Loucy (cell line): ENCODE measurements at regions not wholly inside any gene's neighbourhood (a gene's known extent, or its start where the extent isn't known, plus 50 kb on each side); places are given as distances from the start of the nearest gene placed in this dataset.

Source experiments
- H2AFZ ChIP-seq: fragments of 200-600 bp; sonication (generic); 2 replicates; pipeline ENCODE4 v1.6.0; 2016; ENCODE audit warnings: antibody characterized with exemption, mild to moderate bottlenecking, low read length, moderate library complexity
- H3F3A ChIP-seq: fragments of 200-600 bp; 2 replicates; pipeline ENCODE4 v1.6.0; 2016; ENCODE audit warnings: antibody characterized with exemption, low read depth, mild to moderate bottlenecking
- H3K27me3 ChIP-seq: fragments of 200-600 bp; sonication (generic); 2 replicates; pipeline ENCODE4 v1.6.1; 2014; ENCODE audit warnings: low read length, mild to moderate bottlenecking; ENCODE audit not compliant: insufficient read depth, poor library complexity, severe bottlenecking
- H3K36me3 ChIP-seq: fragments of 200-600 bp; sonication (generic); 2 replicates; pipeline ENCODE4 v1.6.1; 2016; ENCODE audit warnings: low read length; ENCODE audit not compliant: insufficient read depth
- H3K4me1 ChIP-seq: fragments of 200-600 bp; sonication (generic); 2 replicates; pipeline ENCODE4 v1.5.1; 2014; ENCODE audit warnings: low read length, mild to moderate bottlenecking; ENCODE audit not compliant: insufficient read depth, poor library complexity, severe bottlenecking
- H3K4me2 ChIP-seq: fragments of 200-600 bp; sonication (generic); 2 replicates; pipeline ENCODE4 v1.6.0; 2014; ENCODE audit warnings: antibody characterized with exemption, low read length, low read depth, mild to moderate bottlenecking; ENCODE audit not compliant: poor library complexity, severe bottlenecking
- H3K4me3 ChIP-seq: fragments of 200-600 bp; sonication (generic); 2 replicates; pipeline ENCODE4 v1.5.1; 2014; ENCODE audit warnings: low read length, mild to moderate bottlenecking, mixed read lengths; ENCODE audit not compliant: poor library complexity, severe bottlenecking
- H3K79me2 ChIP-seq: fragments of 200-600 bp; sonication (generic); 2 replicates; pipeline ENCODE4 v1.6.1; 2014; ENCODE audit warnings: low read length; ENCODE audit not compliant: insufficient read depth
- H3K9ac ChIP-seq: fragments of 200-600 bp; sonication (generic); 2 replicates; pipeline ENCODE4 v1.6.0; 2014; ENCODE audit warnings: mild to moderate bottlenecking, low read depth, low read length, moderate library complexity; ENCODE audit not compliant: poor library complexity, severe bottlenecking
- H3K9me2 ChIP-seq: fragments of 200-600 bp; sonication (generic); replicated peaks from 2 replicates; pipeline ENCODE4 v1.6.1; 2016; ENCODE audit warnings: low read depth, low read length, mixed read lengths
- H3K9me3 ChIP-seq: fragments of 200-600 bp; sonication (generic); 2 replicates; pipeline ENCODE4 v1.6.1; 2014; ENCODE audit warnings: mild to moderate bottlenecking, antibody characterized with exemption, low read length, low read depth; ENCODE audit not compliant: insufficient read depth
- H4K20me1 ChIP-seq: fragments of 200-600 bp; sonication (generic); 2 replicates; pipeline ENCODE4 v1.6.0; 2014; ENCODE audit warnings: antibody characterized with exemption, low read length, mild to moderate bottlenecking; ENCODE audit not compliant: insufficient read depth, poor library complexity, severe bottlenecking
- EZH2phosphoT487 ChIP-seq: fragments of 200-600 bp; IDR thresholded peaks from 2 replicates; pipeline ENCODE4 v1.6.1; 2018; ENCODE audit warnings: antibody characterized with exemption, mild to moderate bottlenecking, moderate library complexity, borderline replicate concordance
- TF ChIP-seq, protein P1 (sequence below): fragments of 200-600 bp; sonication (generic); conservative IDR thresholded peaks from 2 replicates; pipeline ENCODE4 v1.5.1; 2014; ENCODE audit warnings: mild to moderate bottlenecking, antibody characterized with exemption, low read length

DNA sequence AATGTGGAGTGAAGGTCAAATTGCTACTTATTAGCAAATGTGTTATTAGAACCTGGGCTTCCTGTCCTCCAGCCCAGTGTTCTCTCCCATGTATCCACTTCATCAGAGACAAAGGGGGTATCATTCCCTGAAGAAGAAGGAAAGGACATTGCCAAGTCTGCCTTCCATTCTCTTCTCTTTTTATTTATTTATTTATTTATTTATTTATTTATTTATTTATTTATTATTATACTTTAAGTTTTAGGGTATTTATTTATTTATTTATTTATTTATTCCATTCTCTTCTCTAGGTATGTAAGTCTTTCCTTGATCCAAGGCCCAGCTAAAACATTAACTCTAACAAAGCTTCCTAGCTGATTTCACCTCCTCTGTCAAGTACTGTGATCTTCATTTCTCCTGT lies 277.8 kb upstream of the DNAJC19 start:
- H3K27me3 ChIP-seq = no peaks in the 10 kb centered on the region
- H3K4me3 ChIP-seq = no peak overlapping the region
- H3K9ac ChIP-seq = no peak overlapping the region
- H3K9me3 ChIP-seq = no peaks in the 10 kb centered on the region
- TF ChIP-seq EZH2phosphoT487 = no peak
- TF ChIP-seq, protein P1, sequence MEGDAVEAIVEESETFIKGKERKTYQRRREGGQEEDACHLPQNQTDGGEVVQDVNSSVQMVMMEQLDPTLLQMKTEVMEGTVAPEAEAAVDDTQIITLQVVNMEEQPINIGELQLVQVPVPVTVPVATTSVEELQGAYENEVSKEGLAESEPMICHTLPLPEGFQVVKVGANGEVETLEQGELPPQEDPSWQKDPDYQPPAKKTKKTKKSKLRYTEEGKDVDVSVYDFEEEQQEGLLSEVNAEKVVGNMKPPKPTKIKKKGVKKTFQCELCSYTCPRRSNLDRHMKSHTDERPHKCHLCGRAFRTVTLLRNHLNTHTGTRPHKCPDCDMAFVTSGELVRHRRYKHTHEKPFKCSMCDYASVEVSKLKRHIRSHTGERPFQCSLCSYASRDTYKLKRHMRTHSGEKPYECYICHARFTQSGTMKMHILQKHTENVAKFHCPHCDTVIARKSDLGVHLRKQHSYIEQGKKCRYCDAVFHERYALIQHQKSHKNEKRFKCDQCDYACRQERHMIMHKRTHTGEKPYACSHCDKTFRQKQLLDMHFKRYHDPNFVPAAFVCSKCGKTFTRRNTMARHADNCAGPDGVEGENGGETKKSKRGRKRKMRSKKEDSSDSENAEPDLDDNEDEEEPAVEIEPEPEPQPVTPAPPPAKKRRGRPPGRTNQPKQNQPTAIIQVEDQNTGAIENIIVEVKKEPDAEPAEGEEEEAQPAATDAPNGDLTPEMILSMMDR = no peak
- H3F3A ChIP-seq = no peaks in the 10 kb centered on the region
- no peaks in the 10 kb centered on the region for H3K4me1 ChIP-seq
- H3K36me3 ChIP-seq = no peaks in the 10 kb centered on the region
- H3K4me2 ChIP-seq = no peak overlapping the region
- H4K20me1 ChIP-seq = no peaks in the 10 kb centered on the region
- H2AFZ ChIP-seq = no peak overlapping the region; the same call in 1 of the 2 replicates
- no peaks in the 10 kb centered on the region for H3K9me2 ChIP-seq
- H3K79me2 ChIP-seq = no peaks in the 10 kb centered on the region

DNA sequence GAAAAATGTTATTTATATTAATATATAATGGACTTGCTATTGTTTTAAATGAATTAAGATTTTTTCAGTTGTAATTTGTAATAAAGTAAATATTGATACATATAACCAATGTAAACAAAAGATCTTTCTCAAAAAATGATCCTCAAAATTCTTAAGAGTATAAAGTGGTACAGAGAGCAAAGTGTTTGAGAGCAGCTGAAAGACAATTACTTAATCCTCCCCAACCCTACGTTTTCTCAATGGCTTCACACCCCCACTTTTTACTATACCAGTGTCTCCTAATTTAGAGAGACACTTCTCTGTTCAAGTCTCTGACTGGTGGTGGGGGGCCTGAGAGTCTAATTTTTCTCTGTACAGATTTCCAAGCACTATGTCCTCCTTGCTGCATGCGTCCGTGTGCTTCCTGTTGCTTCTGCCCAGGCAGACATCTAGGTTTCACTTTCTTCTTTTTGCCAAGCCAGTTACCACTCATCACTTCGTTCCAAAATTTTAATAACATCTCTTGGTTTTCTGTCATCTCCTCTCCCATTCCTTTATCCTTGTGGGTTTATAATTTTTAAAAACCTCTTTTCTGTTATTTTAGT lies 276.3 kb upstream of the DNAJC19 start:
- TF ChIP-seq, protein P1 = no peak
- TF ChIP-seq EZH2phosphoT487 = no peak
- H3K4me3 ChIP-seq = peak overlapping the region; percentile 83
- H4K20me1 ChIP-seq = no peaks in the 10 kb centered on the region
- H2AFZ ChIP-seq = peak overlapping the region; percentile 99
- no peaks in the 10 kb centered on the region for H3K27me3 ChIP-seq
- H3K9me2 ChIP-seq = no peaks in the 10 kb centered on the region
- H3F3A ChIP-seq = no peaks in the 10 kb centered on the region
- H3K9ac ChIP-seq = peak overlapping the region; percentile 70
- no peaks in the 10 kb centered on the region for H3K79me2 ChIP-seq
- peak overlapping the region; percentile 92 for H3K4me2 ChIP-seq
- no peaks in the 10 kb centered on the region for H3K4me1 ChIP-seq
- H3K9me3 ChIP-seq = no peaks in the 10 kb centered on the region
- H3K36me3 ChIP-seq = no peaks in the 10 kb centered on the region

DNA sequence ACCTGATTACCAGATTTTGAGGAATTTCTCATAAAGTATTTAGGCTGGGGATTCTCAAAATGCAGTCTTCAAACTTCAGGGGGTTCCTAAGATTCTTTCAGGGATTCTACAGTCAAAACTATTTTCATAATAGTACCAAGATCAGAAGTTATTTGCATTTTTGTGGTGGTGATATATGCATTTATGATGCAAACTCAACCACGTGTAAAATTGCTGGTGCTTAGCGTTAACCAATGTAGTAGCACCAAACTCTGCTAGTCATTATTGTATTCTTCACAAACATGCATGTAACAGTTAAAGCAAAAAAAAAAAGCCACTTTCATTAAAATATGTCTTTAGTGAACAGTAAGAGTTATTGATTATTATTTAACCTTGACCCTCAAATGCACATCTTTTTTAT lies 274.9 kb upstream of the DNAJC19 start:
- H3K4me2 ChIP-seq = no peak overlapping the region
- no peaks in the 10 kb centered on the region for H4K20me1 ChIP-seq
- no peaks in the 10 kb centered on the region for H3K4me1 ChIP-seq
- TF ChIP-seq, protein P1 = no peak
- no peak overlapping the region for H3K9ac ChIP-seq
- no peaks in the 10 kb centered on the region for H3K9me3 ChIP-seq
- no peaks in the 10 kb centered on the region for H3K36me3 ChIP-seq
- H3F3A ChIP-seq = no peaks in the 10 kb centered on the region
- H3K79me2 ChIP-seq = no peaks in the 10 kb centered on the region
- H3K9me2 ChIP-seq = no peaks in the 10 kb centered on the region
- no peak overlapping the region for H3K4me3 ChIP-seq
- H3K27me3 ChIP-seq = no peaks in the 10 kb centered on the region
- no peak overlapping the region for H2AFZ ChIP-seq
